NAMALWA (cell line): ENCODE measurements at regions not wholly inside any gene's neighbourhood (a gene's known extent, or its start where the extent isn't known, plus 50 kb on each side); places are given as distances from the start of the nearest gene placed in this dataset.

ENCODE experiments used
- DNase-seq: peaks from one replicate; pipeline ENCODE4 v3.0.0-alpha.2; 2015; ENCODE audit warnings: low spot score

- no peak for DNase-seq
Observed at GRCh38 chr15:67000896-67001295, 64.5 kb upstream of the SMAD3 start.

- no peak for DNase-seq
Observed at GRCh38 chr15:67002368-67002767, 63.0 kb upstream of the SMAD3 start.

GRCh38 chr15:67003586-67003985 is 61.8 kb upstream of the SMAD3 start:
- no peak for DNase-seq

GRCh38 chr15:67004142-67004541 is 61.3 kb upstream of the SMAD3 start:
- DNase-seq = no peak

GRCh38 chr15:67005294-67005996 is 60.0 kb upstream of the SMAD3 start:
- no peak for DNase-seq

- no peak for DNase-seq
Observed at GRCh38 chr15:67006083-67007065, 59.0 kb upstream of the SMAD3 start.

- DNase-seq = no peak
Observed at GRCh38 chr15:67009576-67010569, 55.5 kb upstream of the SMAD3 start.

- DNase-seq = no peak
Observed at GRCh38 chr15:67010898-67011616, 54.3 kb upstream of the SMAD3 start.

GRCh38 chr15:67011617-67012005 is 53.8 kb upstream of the SMAD3 start:
- no peak for DNase-seq

- no peak for DNase-seq
Observed at GRCh38 chr15:67013696-67014095, 51.7 kb upstream of the SMAD3 start.
